GM23338 (cell line): ENCODE measurements at regions not wholly inside any gene's neighbourhood (a gene's known extent, or its start where the extent isn't known, plus 50 kb on each side); places are given as distances from the start of the nearest gene placed in this dataset.

Experiments
- ATAC-seq: fragments of 200-7000 bp; cut with Tn5 transposase; 3 replicates; pipeline ENCODE4 v1.9.1; 2020
- DNase-seq: peaks from one replicate; pipeline ENCODE4 v3.0.0-alpha.2; 2015; ENCODE audit warnings: low spot score
- H2AFZ ChIP-seq: fragments of 200-600 bp; sonication (generic); 2 replicates; pipeline ENCODE4 v1.8.0; 2016; ENCODE audit warnings: antibody characterized with exemption, mild to moderate bottlenecking, moderate library complexity
- H3F3A ChIP-seq: fragments of 200-600 bp; sonication (generic); replicated peaks from 2 replicates; pipeline ENCODE4 v1.8.0; 2017; ENCODE audit warnings: antibody characterized with exemption, mixed run types, low read depth
- H3K27ac ChIP-seq: fragments of 200-600 bp; sonication (generic); 2 replicates; pipeline ENCODE4 v1.6.1; 2016; ENCODE audit warnings: low read depth
- H3K27me3 ChIP-seq: fragments of 200-600 bp; sonication (generic); 2 replicates; pipeline ENCODE4 v1.8.0; 2016; ENCODE audit warnings: mild to moderate bottlenecking, mixed run types, moderate library complexity; ENCODE audit not compliant: insufficient read depth
- H3K36me3 ChIP-seq: fragments of 200-600 bp; sonication (generic); 2 replicates; pipeline ENCODE4 v1.8.0; 2016; ENCODE audit warnings: mild to moderate bottlenecking; ENCODE audit not compliant: insufficient read depth
- H3K4me1 ChIP-seq: fragments of 200-600 bp; sonication (generic); 2 replicates; pipeline ENCODE4 v1.8.0; 2016; ENCODE audit warnings: mild to moderate bottlenecking, moderate library complexity; ENCODE audit not compliant: insufficient read depth
- H3K4me2 ChIP-seq: fragments of 200-600 bp; sonication (generic); 2 replicates; pipeline ENCODE4 v1.7.1; 2017; ENCODE audit warnings: mixed run types
- H3K4me3 ChIP-seq: fragments of 200-600 bp; sonication (generic); 2 replicates; pipeline ENCODE4 v1.6.1; 2016; ENCODE audit warnings: mixed run types
- H3K79me2 ChIP-seq: fragments of 200-600 bp; sonication (generic); replicated peaks from 2 replicates; pipeline ENCODE4 v1.8.0; 2017; ENCODE audit warnings: mild to moderate bottlenecking; ENCODE audit not compliant: insufficient read depth
- H3K9me2 ChIP-seq: fragments of 200-600 bp; sonication (generic); 2 replicates; pipeline ENCODE4 v1.8.0; 2017; ENCODE audit not compliant: insufficient read depth
- H4K20me1 ChIP-seq: fragments of 200-600 bp; sonication (generic); replicated peaks from 2 replicates; pipeline ENCODE4 v1.8.0; 2017; ENCODE audit warnings: mild to moderate bottlenecking; ENCODE audit not compliant: insufficient read depth
- H3K27ac Mint-ChIP-seq: 2 replicates; pipeline ENCODE4 v1.8.0; 2020; ENCODE audit warnings: inconsistent platforms, mild to moderate bottlenecking, moderate library complexity, mixed read lengths
- H3K27me3 Mint-ChIP-seq: 3 replicates; pipeline ENCODE4 v1.8.0; 2022; ENCODE audit warnings: low read depth, mild to moderate bottlenecking, moderate library complexity, mixed read lengths, inconsistent platforms; ENCODE audit not compliant: insufficient read depth, poor library complexity
- H3K36me3 Mint-ChIP-seq: 3 replicates; pipeline ENCODE4 v1.8.0; 2021; ENCODE audit warnings: low read depth, mild to moderate bottlenecking, inconsistent platforms, moderate library complexity, mixed read lengths
- H3K4me1 Mint-ChIP-seq: 3 replicates; pipeline ENCODE4 v1.8.0; 2020; ENCODE audit warnings: mild to moderate bottlenecking, inconsistent platforms, mixed read lengths
- H3K4me3 Mint-ChIP-seq: 3 replicates; pipeline ENCODE4 v1.8.0; 2021; ENCODE audit warnings: moderate library complexity, mild to moderate bottlenecking, inconsistent platforms, mixed read lengths
- H3K9me3 Mint-ChIP-seq: 3 replicates; pipeline ENCODE4 v1.8.0; 2020; ENCODE audit warnings: moderate library complexity, mild to moderate bottlenecking, inconsistent platforms, mixed read lengths
- CREB1 ChIP-seq: fragments of 250-450 bp; sonication (Bioruptor Pico); IDR thresholded peaks from 2 replicates; pipeline ENCODE4 v1.5.0; 2020; ENCODE audit warnings: low read depth, mild to moderate bottlenecking, moderate library complexity
- CTCF ChIP-seq, 2 experiments: fragments of 200-600 bp in 1 of 2; sonication (generic) in 1 of 2; conservative IDR thresholded peaks; 2 replicates each; pipeline versions ENCODE4 v1.5.1 to v1.6.1; 2016 to 2017; ENCODE audit warnings: antibody characterized with exemption in 2 of 2, low read depth in 2 of 2, mild to moderate bottlenecking in 2 of 2, moderate library complexity in 1 of 2
- ETS1 ChIP-seq: IDR thresholded peaks from 2 replicates; pipeline ENCODE4 v1.6.1; 2016; ENCODE audit warnings: antibody characterized with exemption
- EZH2 ChIP-seq: fragments of 200-600 bp; sonication (generic); IDR thresholded peaks from one replicate; pipeline ENCODE4 v1.8.0; 2017; ENCODE audit warnings: antibody characterized with exemption, mild to moderate bottlenecking, low read depth; ENCODE audit not compliant: unreplicated experiment
- EZH2phosphoT487 ChIP-seq: fragments of 200-600 bp; sonication (generic); IDR thresholded peaks from one replicate; pipeline ENCODE4 v1.8.1; 2018; ENCODE audit warnings: antibody characterized with exemption; ENCODE audit not compliant: unreplicated experiment
- JUNB ChIP-seq: IDR thresholded peaks from one replicate; pipeline ENCODE4 v1.6.1; 2016; ENCODE audit warnings: antibody characterized with exemption; ENCODE audit not compliant: unreplicated experiment
- NANOG ChIP-seq: IDR thresholded peaks from 2 replicates; pipeline ENCODE4 v1.6.1; 2016; ENCODE audit warnings: antibody characterized with exemption, borderline replicate concordance
- POLR2AphosphoS5 ChIP-seq: IDR thresholded peaks from 2 replicates; pipeline ENCODE4 v1.6.1; 2016; ENCODE audit warnings: antibody characterized with exemption, low read depth
- REST ChIP-seq: IDR thresholded peaks from one replicate; pipeline ENCODE4 v1.6.1; 2018; ENCODE audit warnings: antibody characterized with exemption; ENCODE audit not compliant: unreplicated experiment
- STAT1 ChIP-seq: IDR thresholded peaks from one replicate; pipeline ENCODE4 v1.6.1; 2016; ENCODE audit warnings: antibody characterized with exemption; ENCODE audit not compliant: unreplicated experiment
- ZNF114 ChIP-seq: fragments of 250-450 bp; sonication (Bioruptor Pico); IDR thresholded peaks from 2 replicates; pipeline ENCODE4 v1.5.0; 2020; ENCODE audit warnings: mild to moderate bottlenecking, moderate library complexity
- ZNF331 ChIP-seq: fragments of 250-450 bp; sonication (Bioruptor Pico); IDR thresholded peaks from 2 replicates; pipeline ENCODE4 v1.5.0; 2020; ENCODE audit warnings: low read depth, mild to moderate bottlenecking, moderate library complexity
- TF ChIP-seq, protein P1 (sequence below): fragments of 250-450 bp; sonication (Bioruptor Pico); IDR thresholded peaks from 2 replicates; pipeline ENCODE4 v1.5.0; 2020; ENCODE audit warnings: mild to moderate bottlenecking, moderate library complexity

- no peak overlapping the region for H3K4me3 Mint-ChIP-seq
- Histone ChIP-seq H3K4me1 (no peaks in the 10 kb centered on the region), H3K27ac (no peak overlapping the region), H3K27me3 (no peaks in the 10 kb centered on the region), H3K4me3 (no peak overlapping the region), H3K4me2 (no peak overlapping the region), H2AFZ (no peak overlapping the region), H3K9me2 (peaks cover 26% of the 10 kb centered on the region; the same call in 1 of the 2 replicates), H4K20me1 (no peaks in the 10 kb centered on the region), H3K36me3 (no peaks in the 10 kb centered on the region), H3K79me2 (no peaks in the 10 kb centered on the region), H3F3A (no peaks in the 10 kb centered on the region)
- peaks cover 8% of the 10 kb centered on the region; the same call in 1 of the 3 replicates for H3K9me3 Mint-ChIP-seq
- TF ChIP-seq JUNB (no peak), EZH2 (no peak), ZNF114 (no peak), ETS1 (no peak), NANOG (no peak), REST (no peak), POLR2AphosphoS5 (no peak), STAT1 (no peak), CTCF (conservative IDR thresholded peaks at IDR 0.05; ENCODE audit: low read depth in 2 of 2) (no peak), CREB1 (CRISPR knock-in tag) (no peak), EZH2phosphoT487 (no peak), ZNF331 (CRISPR knock-in tag) (no peak)
- TF ChIP-seq, protein P1, sequence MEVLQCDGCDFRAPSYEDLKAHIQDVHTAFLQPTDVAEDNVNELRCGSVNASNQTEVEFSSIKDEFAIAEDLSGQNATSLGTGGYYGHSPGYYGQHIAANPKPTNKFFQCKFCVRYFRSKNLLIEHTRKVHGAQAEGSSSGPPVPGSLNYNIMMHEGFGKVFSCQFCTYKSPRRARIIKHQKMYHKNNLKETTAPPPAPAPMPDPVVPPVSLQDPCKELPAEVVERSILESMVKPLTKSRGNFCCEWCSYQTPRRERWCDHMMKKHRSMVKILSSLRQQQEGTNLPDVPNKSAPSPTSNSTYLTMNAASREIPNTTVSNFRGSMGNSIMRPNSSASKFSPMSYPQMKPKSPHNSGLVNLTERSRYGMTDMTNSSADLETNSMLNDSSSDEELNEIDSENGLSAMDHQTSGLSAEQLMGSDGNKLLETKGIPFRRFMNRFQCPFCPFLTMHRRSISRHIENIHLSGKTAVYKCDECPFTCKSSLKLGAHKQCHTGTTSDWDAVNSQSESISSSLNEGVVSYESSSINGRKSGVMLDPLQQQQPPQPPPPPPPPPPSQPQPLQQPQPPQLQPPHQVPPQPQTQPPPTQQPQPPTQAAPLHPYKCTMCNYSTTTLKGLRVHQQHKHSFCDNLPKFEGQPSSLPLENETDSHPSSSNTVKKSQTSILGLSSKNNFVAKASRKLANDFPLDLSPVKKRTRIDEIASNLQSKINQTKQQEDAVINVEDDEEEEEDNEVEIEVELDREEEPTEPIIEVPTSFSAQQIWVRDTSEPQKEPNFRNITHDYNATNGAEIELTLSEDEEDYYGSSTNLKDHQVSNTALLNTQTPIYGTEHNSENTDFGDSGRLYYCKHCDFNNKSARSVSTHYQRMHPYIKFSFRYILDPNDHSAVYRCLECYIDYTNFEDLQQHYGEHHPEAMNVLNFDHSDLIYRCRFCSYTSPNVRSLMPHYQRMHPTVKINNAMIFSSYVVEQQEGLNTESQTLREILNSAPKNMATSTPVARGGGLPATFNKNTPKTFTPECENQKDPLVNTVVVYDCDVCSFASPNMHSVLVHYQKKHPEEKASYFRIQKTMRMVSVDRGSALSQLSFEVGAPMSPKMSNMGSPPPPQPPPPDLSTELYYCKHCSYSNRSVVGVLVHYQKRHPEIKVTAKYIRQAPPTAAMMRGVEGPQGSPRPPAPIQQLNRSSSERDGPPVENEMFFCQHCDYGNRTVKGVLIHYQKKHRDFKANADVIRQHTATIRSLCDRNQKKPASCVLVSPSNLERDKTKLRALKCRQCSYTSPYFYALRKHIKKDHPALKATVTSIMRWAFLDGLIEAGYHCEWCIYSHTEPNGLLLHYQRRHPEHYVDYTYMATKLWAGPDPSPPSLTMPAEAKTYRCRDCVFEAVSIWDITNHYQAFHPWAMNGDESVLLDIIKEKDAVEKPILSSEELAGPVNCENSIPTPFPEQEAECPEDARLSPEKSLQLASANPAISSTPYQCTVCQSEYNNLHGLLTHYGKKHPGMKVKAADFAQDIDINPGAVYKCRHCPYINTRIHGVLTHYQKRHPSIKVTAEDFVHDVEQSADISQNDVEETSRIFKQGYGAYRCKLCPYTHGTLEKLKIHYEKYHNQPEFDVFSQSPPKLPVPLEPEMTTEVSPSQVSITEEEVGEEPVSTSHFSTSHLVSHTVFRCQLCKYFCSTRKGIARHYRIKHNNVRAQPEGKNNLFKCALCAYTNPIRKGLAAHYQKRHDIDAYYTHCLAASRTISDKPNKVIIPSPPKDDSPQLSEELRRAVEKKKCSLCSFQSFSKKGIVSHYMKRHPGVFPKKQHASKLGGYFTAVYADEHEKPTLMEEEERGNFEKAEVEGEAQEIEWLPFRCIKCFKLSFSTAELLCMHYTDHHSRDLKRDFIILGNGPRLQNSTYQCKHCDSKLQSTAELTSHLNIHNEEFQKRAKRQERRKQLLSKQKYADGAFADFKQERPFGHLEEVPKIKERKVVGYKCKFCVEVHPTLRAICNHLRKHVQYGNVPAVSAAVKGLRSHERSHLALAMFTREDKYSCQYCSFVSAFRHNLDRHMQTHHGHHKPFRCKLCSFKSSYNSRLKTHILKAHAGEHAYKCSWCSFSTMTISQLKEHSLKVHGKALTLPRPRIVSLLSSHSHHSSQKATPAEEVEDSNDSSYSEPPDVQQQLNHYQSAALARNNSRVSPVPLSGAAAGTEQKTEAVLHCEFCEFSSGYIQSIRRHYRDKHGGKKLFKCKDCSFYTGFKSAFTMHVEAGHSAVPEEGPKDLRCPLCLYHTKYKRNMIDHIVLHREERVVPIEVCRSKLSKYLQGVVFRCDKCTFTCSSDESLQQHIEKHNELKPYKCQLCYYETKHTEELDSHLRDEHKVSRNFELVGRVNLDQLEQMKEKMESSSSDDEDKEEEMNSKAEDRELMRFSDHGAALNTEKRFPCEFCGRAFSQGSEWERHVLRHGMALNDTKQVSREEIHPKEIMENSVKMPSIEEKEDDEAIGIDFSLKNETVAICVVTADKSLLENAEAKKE (CRISPR knock-in tag), result no peak
- no peak overlapping the region for H3K27ac Mint-ChIP-seq
- no peak for DNase-seq
- H3K27me3 Mint-ChIP-seq, result peaks cover 8% of the 10 kb centered on the region
- no peaks in the 10 kb centered on the region; the same call in 2 of the 3 replicates for H3K4me1 Mint-ChIP-seq
- no peak for ATAC-seq
- H3K36me3 Mint-ChIP-seq, result no peaks in the 10 kb centered on the region; the same call in 2 of the 3 replicates
Observed at GRCh38 chr4:151895671-151896070, 134.9 kb upstream of the GATB start.
